NCI-H345 treated with DMSO at 0.1 percent for 48 hours (cell line): ENCODE measurements at regions not wholly inside any gene's neighbourhood (a gene's known extent, or its start where the extent isn't known, plus 50 kb on each side); places are given as distances from the start of the nearest gene placed in this dataset.

Source experiments
- DNase-seq: peaks from one replicate; lab custom pipeline; 2025; ENCODE audit not compliant: unreplicated experiment; lab: John Stamatoyannopoulos, UW

- no peak for DNase-seq
These were observed 223.8 kb downstream of the KLF13 start for GRCh38 chr15:31550211-31550977.

- no peak for DNase-seq
These were observed 224.7 kb downstream of the KLF13 start for GRCh38 chr15:31551323-31551722.

GRCh38 chr15:31552482-31553099 is 226.0 kb downstream of the KLF13 start:
- no peak for DNase-seq

- no peak for DNase-seq
These were observed 227.6 kb downstream of the KLF13 start for GRCh38 chr15:31554261-31554660.

GRCh38 chr15:31555022-31555421 is 228.4 kb downstream of the KLF13 start:
- DNase-seq: no peak

GRCh38 chr15:31556494-31557150 is 230.0 kb downstream of the KLF13 start:
- DNase-seq: no peak

GRCh38 chr15:31557899-31558298 is 231.3 kb downstream of the KLF13 start:
- DNase-seq: no peak

- no peak for DNase-seq
These were observed 232.2 kb downstream of the KLF13 start for GRCh38 chr15:31558840-31559239.

- DNase-seq: no peak
These were observed 233.2 kb downstream of the KLF13 start for GRCh38 chr15:31559786-31560185.

GRCh38 chr15:31560643-31561042 is 234.0 kb downstream of the KLF13 start:
- no peak for DNase-seq

GRCh38 chr15:31561156-31561555 is 234.5 kb downstream of the KLF13 start:
- DNase-seq: no peak

GRCh38 chr15:31563001-31563400 is 236.4 kb downstream of the KLF13 start:
- DNase-seq: no peak

- DNase-seq: no peak
These were observed 236.8 kb downstream of the KLF13 start for GRCh38 chr15:31563421-31563820.

GRCh38 chr15:31567861-31568260 is 241.2 kb downstream of the KLF13 start:
- no peak for DNase-seq

- no peak for DNase-seq
These were observed 243.2 kb downstream of the KLF13 start for GRCh38 chr15:31569836-31570235.

- DNase-seq: no peak
These were observed 244.0 kb downstream of the KLF13 start for GRCh38 chr15:31570591-31570990.

GRCh38 chr15:31571676-31572075 is 245.0 kb downstream of the KLF13 start:
- no peak for DNase-seq

GRCh38 chr15:31573759-31574158 is 247.1 kb downstream of the KLF13 start:
- DNase-seq: no peak

- no peak for DNase-seq
These were observed 248.1 kb downstream of the KLF13 start for GRCh38 chr15:31574766-31575165.

GRCh38 chr15:31577108-31577507 is 250.5 kb downstream of the KLF13 start:
- DNase-seq: no peak

GRCh38 chr15:31579282-31579681 is 252.6 kb downstream of the KLF13 start:
- no peak for DNase-seq

GRCh38 chr15:31579976-31580375 is 253.3 kb downstream of the KLF13 start:
- DNase-seq: no peak
